ENCODE measurements at regions not wholly inside any gene's neighbourhood (a gene's known extent, or its start where the extent isn't known, plus 50 kb on each side); places are given as distances from the start of the nearest gene placed in this dataset.

DNA sequence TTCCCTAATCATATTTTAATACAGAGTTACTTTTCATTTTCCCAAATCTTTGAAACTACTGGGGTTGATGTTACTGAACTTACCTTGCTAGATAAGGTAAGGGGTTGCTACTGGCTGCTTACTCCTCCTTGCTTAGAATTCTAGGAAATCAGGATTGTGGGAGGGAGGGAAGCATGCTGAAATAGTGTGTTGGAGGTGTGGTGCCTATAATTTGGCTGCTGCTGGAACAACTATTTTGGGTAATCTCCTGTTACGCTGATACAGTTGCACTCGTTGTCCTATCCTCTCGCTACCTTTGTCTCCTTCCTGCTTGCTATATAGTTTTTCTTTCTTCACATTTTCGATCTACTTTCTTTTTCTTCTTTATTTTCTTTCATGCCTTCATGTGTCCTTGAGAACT is 83.7 kb downstream of the BMP2 start:
- WGBS, result 94% methylated on average over 4 of the region's 4 CpGs
- no peak overlapping the region for H3K27ac ChIP-seq
- TF ChIP-seq POLR2A (IDR thresholded peaks at IDR 0.05) (no peak), CTCF (IDR thresholded peaks at IDR 0.05) (no peak), POLR2AphosphoS5 (IDR thresholded peaks at IDR 0.05) (no peak)
- H3K9me3 ChIP-seq, result no peaks in the 10 kb centered on the region
- H3K4me3 ChIP-seq, result no peak overlapping the region
- H3K4me1 ChIP-seq (replicated peaks), result no peaks in the 10 kb centered on the region
- intact Hi-C loops (cut with DNase I), result no loop called here
- H3K27me3 ChIP-seq (replicated peaks; ENCODE audit: insufficient read depth), result no peaks in the 10 kb centered on the region
- no peaks in the 10 kb centered on the region for H3K36me3 ChIP-seq
- no peak for DNase-seq (ENCODE audit: low spot score)

DNA sequence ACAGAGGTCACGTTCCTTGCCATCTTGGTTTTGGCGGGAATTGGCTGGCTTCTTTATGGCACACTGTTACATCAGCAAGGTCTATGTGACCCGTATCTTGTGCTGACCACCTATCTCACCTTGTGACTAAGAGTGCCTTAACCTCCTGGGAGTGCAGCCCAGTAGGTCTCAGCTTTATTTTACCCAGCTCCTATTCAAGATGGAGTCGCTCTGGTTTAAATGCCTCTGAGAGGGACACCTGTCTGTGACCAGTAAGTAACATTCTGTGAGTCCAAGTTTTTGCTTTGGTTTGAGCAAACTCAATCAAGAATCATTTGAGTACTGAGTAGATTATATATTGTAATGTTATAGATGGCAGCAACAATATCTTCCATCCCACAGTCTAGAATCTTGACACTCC is 85.0 kb downstream of the BMP2 start:
- WGBS, result 92% methylated on average over 4 of the region's 4 CpGs
- no peak for TF ChIP-seq POLR2A (IDR thresholded peaks at IDR 0.05)
- TF ChIP-seq CTCF (IDR thresholded peaks at IDR 0.05), result no peak
- TF ChIP-seq POLR2AphosphoS5 (IDR thresholded peaks at IDR 0.05), result no peak

GRCh38 chr20:6855104-6855503 is 87.6 kb downstream of the BMP2 start:
- no peaks in the 10 kb centered on the region for H3K4me1 ChIP-seq (replicated peaks)
- no peak overlapping the region for H3K27ac ChIP-seq
- no peaks in the 10 kb centered on the region for H3K9me3 ChIP-seq
- H3K4me3 ChIP-seq, result no peak overlapping the region
- intact Hi-C loops (cut with DNase I), result no loop called here
- no peaks in the 10 kb centered on the region for H3K36me3 ChIP-seq
- 70% methylated on average over 3 of the region's 3 CpGs for WGBS
- no peaks in the 10 kb centered on the region for H3K27me3 ChIP-seq (replicated peaks; ENCODE audit: insufficient read depth)
- DNase-seq (ENCODE audit: low spot score), result no peak
- TF ChIP-seq POLR2AphosphoS5 (IDR thresholded peaks at IDR 0.05), result no peak
- TF ChIP-seq POLR2A (IDR thresholded peaks at IDR 0.05), result no peak
- no peak for TF ChIP-seq CTCF (IDR thresholded peaks at IDR 0.05)

More for the DNA sequence above, 85.0 kb downstream of the BMP2 start:
- Histone ChIP-seq H3K36me3 (no peaks in the 10 kb centered on the region), H3K9me3 (no peaks in the 10 kb centered on the region), H3K4me1 (replicated peaks) (no peaks in the 10 kb centered on the region), H3K27ac (no peak overlapping the region), H3K4me3 (no peak overlapping the region), H3K27me3 (replicated peaks; ENCODE audit: insufficient read depth) (no peaks in the 10 kb centered on the region)
- intact Hi-C loops (cut with DNase I), result no loop called here
- DNase-seq (ENCODE audit: low spot score), result no peak

DNA sequence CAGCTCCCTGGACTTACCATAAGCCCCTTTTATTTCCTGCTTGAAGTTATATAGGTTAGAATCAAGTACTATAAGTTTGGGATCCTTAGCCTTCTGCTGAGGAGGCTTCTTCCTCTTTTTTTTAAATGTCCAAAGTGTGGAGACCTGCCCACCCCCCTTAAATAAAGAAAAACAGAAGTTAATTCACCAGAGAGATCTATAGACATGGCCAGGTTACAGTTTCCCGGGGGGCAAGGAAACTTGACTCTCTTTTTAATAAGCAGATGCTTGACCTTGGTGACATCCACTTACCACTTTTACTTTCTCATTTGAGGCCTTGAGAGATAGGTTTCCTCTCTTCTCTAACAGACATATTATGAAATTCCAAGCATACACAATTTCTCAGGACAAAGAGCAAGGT is 88.3 kb downstream of the BMP2 start:
- Histone ChIP-seq H3K4me1 (replicated peaks) (no peaks in the 10 kb centered on the region), H3K27ac (no peak overlapping the region), H3K9me3 (no peaks in the 10 kb centered on the region), H3K27me3 (replicated peaks; ENCODE audit: insufficient read depth) (no peaks in the 10 kb centered on the region), H3K4me3 (no peak overlapping the region), H3K36me3 (no peaks in the 10 kb centered on the region)
- WGBS, result 62% methylated on average over 1 of the region's 1 CpG
- TF ChIP-seq POLR2AphosphoS5 (IDR thresholded peaks at IDR 0.05) (no peak), CTCF (IDR thresholded peaks at IDR 0.05) (no peak), POLR2A (IDR thresholded peaks at IDR 0.05) (no peak)
- no peak for DNase-seq (ENCODE audit: low spot score)
- intact Hi-C loops (cut with DNase I), result no loop called here

- no peaks in the 10 kb centered on the region for H3K9me3 ChIP-seq
- no peaks in the 10 kb centered on the region for H3K4me1 ChIP-seq (replicated peaks)
- 62% methylated on average over 5 of the region's 5 CpGs for WGBS
- H3K27ac ChIP-seq, result no peak overlapping the region
- no peaks in the 10 kb centered on the region for H3K36me3 ChIP-seq
- intact Hi-C loops (cut with DNase I), result no loop called here
- TF ChIP-seq CTCF (IDR thresholded peaks at IDR 0.05), result no peak
- TF ChIP-seq POLR2AphosphoS5 (IDR thresholded peaks at IDR 0.05), result no peak
- TF ChIP-seq POLR2A (IDR thresholded peaks at IDR 0.05), result no peak
- H3K27me3 ChIP-seq (replicated peaks; ENCODE audit: insufficient read depth), result no peaks in the 10 kb centered on the region
- DNase-seq (ENCODE audit: low spot score), result no peak
- no peak overlapping the region for H3K4me3 ChIP-seq
Measured at GRCh38 chr20:6857927-6858326, 90.4 kb downstream of the BMP2 start.
